MCF 10A (cell line): ENCODE measurements at regions not wholly inside any gene's neighbourhood (a gene's known extent, or its start where the extent isn't known, plus 50 kb on each side); places are given as distances from the start of the nearest gene placed in this dataset.
"Not testable (repeated sequence)": the region's sequence is repeated elsewhere in the genome, so short reads cannot be mapped to it uniquely, and the experiment has no call there.

Experiments used
- BruUV-seq: library from RNA; stranded (reverse); fragments of 400-500 nt; replicated peaks from 2 replicates; lab custom pipeline; 2021; lab: Mats Ljungman, UMichigan
- CTCF ChIA-PET: fragments of 300-600 bp; sonication (Branson Sonifier 250); formaldehyde crosslinking; extraction: SDS; loops from one replicate; lab custom pipeline; 2021; ENCODE audit warnings: antibody characterized with exemption, inconsistent platforms; lab: Yijun Ruan, JAX
- POLR2A ChIA-PET: fragments of 300-600, 350-650 bp; sonication (Branson Sonifier 250); formaldehyde crosslinking; extraction: SDS; loops from one replicate; lab custom pipeline; 2020; ENCODE audit warnings: antibody characterized with exemption, inconsistent platforms; lab: Yijun Ruan, JAX
- DNase-seq: peaks from one replicate; pipeline ENCODE4 v3.0.0-alpha.2; 2018; ENCODE audit not compliant: unreplicated experiment
- H3K27ac Mint-ChIP-seq: one replicate; pipeline ENCODE4 v1.8.0; 2022; ENCODE audit warnings: mild to moderate bottlenecking, low read depth, mixed read lengths; ENCODE audit not compliant: unreplicated experiment
- H3K27me3 Mint-ChIP-seq: one replicate; pipeline ENCODE4 v1.8.0; 2022; ENCODE audit warnings: mixed read lengths; ENCODE audit not compliant: insufficient read depth, unreplicated experiment
- H3K36me3 Mint-ChIP-seq: one replicate; pipeline ENCODE4 v1.8.0; 2022; ENCODE audit warnings: mild to moderate bottlenecking, moderate library complexity, mixed read lengths; ENCODE audit not compliant: insufficient read depth, unreplicated experiment
- H3K4me1 Mint-ChIP-seq: one replicate; pipeline ENCODE4 v1.8.0; 2022; ENCODE audit warnings: mixed read lengths; ENCODE audit not compliant: insufficient read depth, unreplicated experiment
- H3K4me3 Mint-ChIP-seq: one replicate; pipeline ENCODE4 v1.8.0; 2022; ENCODE audit warnings: mild to moderate bottlenecking, moderate library complexity, mixed read lengths; ENCODE audit not compliant: unreplicated experiment
- H3K9me3 Mint-ChIP-seq: one replicate; pipeline ENCODE4 v1.8.0; 2022; ENCODE audit warnings: mixed read lengths; ENCODE audit not compliant: unreplicated experiment
- CTCF ChIP-seq: fragments of 200-600 bp; IDR thresholded peaks from one replicate; pipeline ENCODE4 v1.8.0; 2022; ENCODE audit warnings: antibody characterized with exemption, mild to moderate bottlenecking; ENCODE audit not compliant: unreplicated experiment
- intact Hi-C: fragments of 100-400 bp; cut with micrococcal nuclease; formaldehyde crosslinking; loops from 2 replicates; pipeline ENCODE4 v1.14.1; 2022

DNA sequence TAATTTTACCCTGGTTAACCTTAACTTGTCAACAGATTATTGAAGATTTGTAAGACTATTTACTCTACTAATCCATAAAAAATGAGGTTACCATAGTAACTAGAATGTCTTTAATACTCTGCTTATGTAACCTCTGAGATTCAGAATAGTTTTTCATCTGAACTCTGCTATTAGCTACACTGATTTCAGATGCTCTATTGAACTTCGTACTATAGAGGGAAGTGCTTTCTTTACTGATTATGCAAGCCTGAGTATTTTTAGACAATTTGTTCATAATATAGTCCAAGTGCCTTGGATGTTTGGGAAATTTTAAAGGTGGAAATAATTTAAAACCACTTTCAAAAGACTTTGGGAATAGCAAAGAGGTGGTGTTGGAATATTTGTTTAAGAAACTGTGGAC, 107.9 kb upstream of the GBE1 start:
- POLR2A ChIA-PET = no interaction called here
- intact Hi-C loops = no loop called here
- H3K4me3 Mint-ChIP-seq = no peak overlapping the region
- CTCF ChIA-PET = no interaction called here
- TF ChIP-seq CTCF = no peak
- H3K9me3 Mint-ChIP-seq = no peaks in the 10 kb centered on the region
- BruUV-seq = no TSS peak
- no peaks in the 10 kb centered on the region for H3K4me1 Mint-ChIP-seq
- H3K27me3 Mint-ChIP-seq = no peaks in the 10 kb centered on the region
- H3K27ac Mint-ChIP-seq = no peak overlapping the region
- H3K36me3 Mint-ChIP-seq = no peaks in the 10 kb centered on the region
- DNase-seq = no peak

GRCh38 chr3:81868597-81868996, 107.2 kb upstream of the GBE1 start:
- ChIA-PET CTCF (no interaction called here), POLR2A (no interaction called here)
- Mint-ChIP-seq H3K4me1 (no peaks in the 10 kb centered on the region), H3K9me3 (no peaks in the 10 kb centered on the region), H3K36me3 (no peaks in the 10 kb centered on the region), H3K4me3 (no peak overlapping the region), H3K27ac (no peak overlapping the region), H3K27me3 (no peaks in the 10 kb centered on the region)
- TF ChIP-seq CTCF = no peak
- no peak for DNase-seq
- no TSS peak for BruUV-seq
- intact Hi-C loops = no loop called here

DNA sequence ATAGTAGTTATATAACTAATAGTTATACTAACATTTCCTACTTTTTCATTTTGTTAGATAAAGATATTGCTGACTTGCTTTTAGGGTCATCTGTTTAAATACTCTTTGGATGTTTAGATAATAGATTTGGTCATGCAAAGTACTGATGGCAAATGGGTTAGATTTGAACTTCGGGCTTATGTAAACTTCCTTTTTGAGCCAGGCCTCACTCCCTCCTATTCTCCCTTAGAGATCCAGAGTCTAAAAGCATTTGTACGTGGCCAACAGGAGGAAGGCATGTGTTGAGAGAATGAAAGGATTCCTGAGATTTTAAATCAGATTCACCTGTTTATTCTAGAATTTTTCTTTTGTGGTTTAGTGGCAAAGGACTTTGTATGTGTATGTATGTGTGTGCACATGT, 106.4 kb upstream of the GBE1 start:
- no peak overlapping the region for H3K27ac Mint-ChIP-seq
- intact Hi-C loops = no loop called here
- H3K9me3 Mint-ChIP-seq = no peaks in the 10 kb centered on the region
- CTCF ChIA-PET = no interaction called here
- DNase-seq = no peak
- TF ChIP-seq CTCF = no peak
- H3K36me3 Mint-ChIP-seq = no peaks in the 10 kb centered on the region
- H3K4me3 Mint-ChIP-seq = no peak overlapping the region
- BruUV-seq = no TSS peak
- H3K4me1 Mint-ChIP-seq = no peaks in the 10 kb centered on the region
- POLR2A ChIA-PET = no interaction called here
- H3K27me3 Mint-ChIP-seq = no peaks in the 10 kb centered on the region

- H3K4me1 Mint-ChIP-seq, H3K4me3 Mint-ChIP-seq, H3K27ac Mint-ChIP-seq, H3K36me3 Mint-ChIP-seq, H3K9me3 Mint-ChIP-seq, POLR2A ChIA-PET, H3K27me3 Mint-ChIP-seq, DNase-seq, BruUV-seq, CTCF ChIA-PET, intact Hi-C loops: not testable (repeated sequence)
These were observed 103.7 kb upstream of the GBE1 start for GRCh38 chr3:81865164-81865563.

GRCh38 chr3:81864272-81864671, 102.8 kb upstream of the GBE1 start:
- CTCF ChIA-PET = interaction anchor here (0.9 kb wide), 1 partner anchor 351 kb away, joined by 3 read pairs; no protein-coding TSS in a partner anchor
- POLR2A ChIA-PET = no interaction called here
- no TSS peak for BruUV-seq
- Mint-ChIP-seq H3K27ac (no peak overlapping the region), H3K9me3 (no peaks in the 10 kb centered on the region), H3K27me3 (no peaks in the 10 kb centered on the region), H3K4me1 (no peaks in the 10 kb centered on the region), H3K4me3 (no peak overlapping the region), H3K36me3 (no peaks in the 10 kb centered on the region)
- no peak for DNase-seq
- intact Hi-C loops = no loop called here
- TF ChIP-seq CTCF = no peak
